ENCODE measurements at regions not wholly inside any gene's neighbourhood (a gene's known extent, or its start where the extent isn't known, plus 50 kb on each side); places are given as distances from the start of the nearest gene placed in this dataset.

GRCh38 chr22:47601666-47602065 lies 839.2 kb downstream of the TBC1D22A start:
- Histone ChIP-seq H3K36me3 (ENCODE audit: control insufficient read depth, insufficient read depth, low read length) (no peaks in the 10 kb centered on the region), H3K27me3 (ENCODE audit: control insufficient read depth, insufficient read depth, low read length) (no peaks in the 10 kb centered on the region), H3K4me3 (ENCODE audit: low read depth, low read length) (no peak overlapping the region)
- DNase-seq (ENCODE audit: low read depth), result no peak
- no peak for TF ChIP-seq CTCF (IDR thresholded peaks at IDR 0.05; ENCODE audit: insufficient read depth, low read depth, low read length)
- ChIA-PET CTCF (no interaction called here), POLR2A (no interaction called here)

DNA sequence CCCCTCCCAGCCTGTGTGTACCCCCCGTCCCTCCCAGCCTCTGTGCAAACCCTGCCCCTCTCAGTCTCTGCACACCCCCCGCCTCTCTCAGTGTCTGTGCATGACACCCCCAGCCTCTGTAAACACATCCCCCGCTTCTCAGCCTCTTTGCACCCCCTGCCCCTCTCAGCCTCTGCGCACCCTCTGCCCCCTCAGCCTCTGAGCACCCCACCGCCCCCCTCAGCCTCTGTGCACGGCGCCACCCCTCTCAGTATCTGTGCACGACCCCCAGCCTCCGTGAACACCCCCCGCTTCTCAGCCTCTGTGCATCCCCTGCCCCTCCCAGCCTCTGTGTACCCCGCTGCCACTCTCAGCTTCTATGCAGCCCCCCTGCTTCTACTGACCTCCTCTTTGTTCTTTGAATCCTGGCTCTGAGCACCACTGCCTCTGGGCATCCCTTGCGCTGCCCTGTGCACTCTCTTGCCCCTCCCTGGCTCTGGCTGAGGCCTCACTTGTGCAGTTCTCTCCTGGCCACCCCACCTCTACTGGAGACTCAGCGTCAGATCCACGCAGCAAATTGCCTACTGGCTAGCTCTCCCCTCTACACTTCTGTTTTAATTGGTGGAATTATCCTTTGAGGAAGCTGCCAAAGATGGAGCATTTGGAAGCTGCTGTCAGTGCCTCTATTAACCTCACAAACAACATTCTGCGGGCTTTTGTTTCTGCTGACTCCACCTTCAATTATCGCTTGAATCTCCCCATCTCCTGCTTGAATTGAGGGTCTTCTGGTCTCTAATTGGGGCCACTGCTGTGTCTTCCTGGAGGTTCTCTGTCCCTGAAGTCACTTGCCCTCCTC lies 838.6 kb downstream of the TBC1D22A start:
- no peak for DNase-seq (ENCODE audit: low read depth)
- Histone ChIP-seq H3K36me3 (ENCODE audit: control insufficient read depth, insufficient read depth, low read length) (no peaks in the 10 kb centered on the region), H3K27me3 (ENCODE audit: control insufficient read depth, insufficient read depth, low read length) (no peaks in the 10 kb centered on the region), H3K4me3 (ENCODE audit: low read depth, low read length) (no peak overlapping the region)
- CTCF ChIA-PET, result no interaction called here
- POLR2A ChIA-PET, result no interaction called here
- no peak for TF ChIP-seq CTCF (IDR thresholded peaks at IDR 0.05; ENCODE audit: insufficient read depth, low read depth, low read length)

- H3K4me3 ChIP-seq (ENCODE audit: low read depth, low read length), result no peak overlapping the region
- DNase-seq (ENCODE audit: low read depth), result no peak
- POLR2A ChIA-PET, result no interaction called here
- no peaks in the 10 kb centered on the region for H3K36me3 ChIP-seq (ENCODE audit: control insufficient read depth, insufficient read depth, low read length)
- H3K27me3 ChIP-seq (ENCODE audit: control insufficient read depth, insufficient read depth, low read length), result no peaks in the 10 kb centered on the region
- no peak for TF ChIP-seq CTCF (IDR thresholded peaks at IDR 0.05; ENCODE audit: insufficient read depth, low read depth, low read length)
- CTCF ChIA-PET, result no interaction called here
Measured at GRCh38 chr22:47600281-47600680, 837.8 kb downstream of the TBC1D22A start.

- TF ChIP-seq CTCF (IDR thresholded peaks at IDR 0.05; ENCODE audit: insufficient read depth, low read depth, low read length), result no peak
- DNase-seq (ENCODE audit: low read depth), result no peak
- Histone ChIP-seq H3K36me3 (ENCODE audit: control insufficient read depth, insufficient read depth, low read length) (no peaks in the 10 kb centered on the region), H3K4me3 (ENCODE audit: low read depth, low read length) (no peak overlapping the region), H3K27me3 (ENCODE audit: control insufficient read depth, insufficient read depth, low read length) (no peaks in the 10 kb centered on the region)
- POLR2A ChIA-PET, result no interaction called here
- CTCF ChIA-PET, result no interaction called here
Measured at GRCh38 chr22:47599753-47600152, 837.3 kb downstream of the TBC1D22A start.

DNA sequence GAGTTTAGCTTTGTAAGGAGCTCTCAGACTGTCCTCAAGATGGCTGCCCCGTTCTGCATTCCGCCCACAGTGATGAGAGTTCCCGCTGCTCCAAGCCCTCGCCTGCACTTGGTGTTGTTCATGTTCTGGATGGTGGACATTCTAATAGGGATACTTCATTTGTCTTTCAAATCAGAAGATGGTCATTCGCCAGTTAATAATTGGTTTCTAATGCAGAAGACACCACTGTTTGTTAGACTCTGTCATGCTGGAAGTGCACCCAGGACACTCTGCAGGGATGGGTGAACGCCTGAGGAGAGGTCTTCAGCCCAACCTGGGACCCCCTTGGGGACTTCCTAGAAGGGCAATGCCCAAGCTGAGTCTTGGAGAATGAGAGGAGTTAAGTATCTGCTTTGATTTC lies 836.4 kb downstream of the TBC1D22A start:
- no peak for DNase-seq (ENCODE audit: low read depth)
- Histone ChIP-seq H3K36me3 (ENCODE audit: control insufficient read depth, insufficient read depth, low read length) (no peaks in the 10 kb centered on the region), H3K27me3 (ENCODE audit: control insufficient read depth, insufficient read depth, low read length) (no peaks in the 10 kb centered on the region), H3K4me3 (ENCODE audit: low read depth, low read length) (no peak overlapping the region)
- ChIA-PET POLR2A (no interaction called here), CTCF (no interaction called here)
- no peak for TF ChIP-seq CTCF (IDR thresholded peaks at IDR 0.05; ENCODE audit: insufficient read depth, low read depth, low read length)

Data from BJ (cell line).